ENCODE measurements at regions not wholly inside any gene's neighbourhood (a gene's known extent, or its start where the extent isn't known, plus 50 kb on each side); places are given as distances from the start of the nearest gene placed in this dataset.
"Not testable (repeated sequence)": the region's sequence is repeated elsewhere in the genome, so short reads cannot be mapped to it uniquely, and the experiment has no call there.

DNA sequence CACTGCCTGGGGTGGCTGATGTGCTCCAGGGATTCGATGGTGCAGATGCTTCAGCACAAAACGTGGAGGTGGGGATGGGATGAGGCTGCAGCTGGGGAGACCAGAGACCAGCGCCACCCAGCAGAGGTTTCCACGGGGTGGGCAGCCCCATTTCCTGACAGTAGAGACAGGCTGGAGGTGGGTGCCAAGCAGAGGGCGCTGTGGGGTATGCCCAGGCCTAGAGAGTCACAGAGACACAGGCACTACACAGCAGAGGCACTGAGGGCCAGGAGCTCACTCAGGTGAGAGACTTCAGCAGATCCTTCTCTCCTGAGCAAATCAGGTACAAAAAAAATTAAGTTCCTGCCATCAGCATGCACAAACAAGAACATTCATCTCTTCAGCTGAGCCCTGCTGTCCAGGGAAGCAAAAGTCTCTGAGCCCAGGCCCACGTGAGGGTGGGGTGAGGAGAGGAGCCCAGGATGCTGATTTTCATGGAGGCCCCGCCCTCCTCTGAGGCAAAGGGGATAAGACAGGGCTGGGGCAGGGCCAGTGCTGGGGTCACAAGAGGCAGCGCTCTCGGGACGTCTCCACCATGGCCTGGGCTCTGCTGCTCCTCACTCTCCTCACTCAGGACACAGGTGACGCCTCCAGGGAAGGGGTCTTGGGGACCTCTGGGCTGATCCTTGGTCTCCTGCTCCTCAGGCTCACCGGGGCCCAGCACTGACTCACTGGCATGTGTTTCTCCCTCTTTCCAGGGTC, 53.1 kb downstream of the GGTLC2 start:
- no peak for DNase-seq

DNA sequence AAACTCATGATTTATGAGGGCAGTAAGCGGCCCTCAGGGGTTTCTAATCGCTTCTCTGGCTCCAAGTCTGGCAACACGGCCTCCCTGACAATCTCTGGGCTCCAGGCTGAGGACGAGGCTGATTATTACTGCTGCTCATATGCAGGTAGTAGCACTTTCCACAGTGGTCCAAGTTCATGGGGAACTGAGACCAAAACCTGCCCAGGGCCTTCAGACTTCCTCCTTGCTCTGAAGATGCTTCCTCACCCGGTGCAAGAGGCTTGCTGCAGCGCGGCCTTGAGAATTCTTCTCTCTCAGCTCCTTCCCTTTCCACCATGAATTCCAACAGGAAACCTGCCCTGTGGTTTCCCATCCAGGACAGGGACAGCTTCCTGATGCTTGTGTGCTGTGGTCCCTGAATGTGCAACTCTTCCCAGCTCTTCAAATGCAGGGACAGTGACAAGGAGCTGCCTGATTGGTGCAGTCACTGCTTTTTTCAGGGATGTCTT, 53.9 kb downstream of the GGTLC2 start:
- no peak for DNase-seq

DNA sequence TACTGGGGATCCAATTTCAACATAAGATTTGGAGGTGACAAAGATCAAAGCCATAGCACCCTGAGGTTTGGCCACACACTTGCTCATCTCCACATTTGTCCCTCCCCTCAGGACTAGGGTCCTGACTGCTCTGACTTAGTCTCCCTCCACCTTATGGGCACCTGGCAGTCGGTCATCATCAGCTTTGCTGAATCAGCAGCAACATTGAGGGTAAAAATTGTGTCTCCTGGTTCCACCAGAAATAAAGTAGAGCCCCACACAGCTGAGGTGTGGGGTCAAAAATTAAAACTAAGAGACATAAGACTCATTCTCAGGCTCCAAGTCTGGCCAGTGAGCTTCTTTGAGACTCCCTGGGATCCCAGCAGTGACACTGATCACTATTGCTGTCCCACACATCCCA, 56.2 kb downstream of the GGTLC2 start:
- DNase-seq: no peak

DNA sequence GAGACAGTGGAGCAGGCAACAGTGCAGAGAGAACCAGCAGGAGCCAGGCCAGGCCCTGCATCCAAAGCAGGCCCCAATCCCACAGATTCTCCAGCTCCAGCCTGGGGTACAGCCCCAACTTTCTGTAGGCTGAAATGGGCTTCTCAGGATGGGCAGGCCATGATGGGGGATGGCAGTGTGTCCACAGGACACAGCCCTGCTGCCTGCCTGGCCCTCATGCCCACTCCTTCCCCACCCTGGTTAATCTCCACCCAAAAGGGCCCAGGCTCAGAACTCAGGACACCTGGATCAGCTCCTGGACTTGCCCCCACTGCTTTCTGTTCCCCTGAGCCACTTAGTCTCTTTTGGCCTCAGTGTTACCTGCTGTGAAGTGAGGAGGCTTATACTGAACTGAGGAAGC, 57.1 kb downstream of the GGTLC2 start:
- DNase-seq: not testable (repeated sequence)

DNA sequence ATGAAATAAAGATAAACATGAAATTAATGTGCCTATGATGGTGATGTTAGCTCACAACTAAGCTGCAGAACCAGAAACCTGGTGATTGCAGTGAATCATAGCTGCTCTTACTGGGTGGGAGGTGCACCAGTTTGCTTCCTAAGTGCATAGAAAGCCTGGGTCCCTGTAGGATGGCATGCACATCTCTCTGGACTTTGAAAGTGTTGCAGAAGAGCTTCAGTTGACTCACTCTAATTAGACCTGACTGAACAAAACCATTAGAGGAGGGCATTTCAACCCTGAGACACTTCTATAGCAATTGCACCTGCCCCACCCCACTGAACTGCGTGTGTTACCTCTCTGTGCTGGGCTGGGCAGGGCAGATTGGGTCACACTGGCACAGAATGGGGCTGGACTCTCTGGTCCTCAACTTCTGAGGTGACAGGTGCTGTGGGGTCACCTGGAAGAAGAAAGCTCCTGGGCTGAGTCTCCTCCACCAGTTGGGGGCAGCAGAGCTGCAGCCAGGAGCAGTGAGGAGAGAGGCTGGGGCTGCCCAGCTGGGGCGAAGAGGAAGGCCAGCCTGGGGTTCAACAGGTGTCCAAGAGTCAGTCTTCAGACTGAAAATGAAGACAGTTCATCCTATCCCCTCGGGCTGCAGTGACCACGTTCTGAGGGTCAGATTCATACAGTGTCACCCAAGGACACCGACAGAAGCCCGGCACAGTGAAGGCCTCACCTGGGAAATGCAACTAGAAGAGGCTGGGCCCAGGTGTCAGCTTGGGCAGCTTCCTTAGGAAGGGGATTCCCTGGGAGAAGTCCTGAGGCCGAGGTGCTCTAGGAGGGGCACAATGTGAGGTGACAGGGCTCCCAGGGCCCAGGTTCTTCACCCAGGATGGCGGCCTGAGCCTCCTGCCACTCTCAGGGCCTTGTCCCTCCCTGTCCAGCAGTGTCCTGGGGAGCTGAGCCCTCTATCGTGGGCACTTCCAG, 58.1 kb downstream of the GGTLC2 start:
- DNase-seq: no peak

DNA sequence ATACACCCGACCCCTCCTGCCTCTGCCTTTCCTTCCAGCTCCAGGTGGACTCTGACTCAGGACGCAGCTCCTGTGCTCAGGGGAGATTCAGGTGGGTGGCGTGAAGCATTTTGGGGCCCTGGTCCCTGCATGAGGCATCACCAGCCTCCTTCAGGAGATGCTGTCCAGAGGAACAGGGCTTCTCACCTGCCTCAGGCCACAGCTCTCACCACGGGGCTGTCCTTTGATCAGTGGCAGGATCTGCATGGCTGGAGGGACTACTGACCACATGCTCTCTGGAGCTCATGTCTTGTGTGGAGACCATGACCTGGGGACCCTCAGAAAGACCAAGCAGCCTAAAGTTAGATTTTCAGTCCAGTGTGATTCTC, 58.8 kb downstream of the GGTLC2 start:
- no peak for DNase-seq

DNA sequence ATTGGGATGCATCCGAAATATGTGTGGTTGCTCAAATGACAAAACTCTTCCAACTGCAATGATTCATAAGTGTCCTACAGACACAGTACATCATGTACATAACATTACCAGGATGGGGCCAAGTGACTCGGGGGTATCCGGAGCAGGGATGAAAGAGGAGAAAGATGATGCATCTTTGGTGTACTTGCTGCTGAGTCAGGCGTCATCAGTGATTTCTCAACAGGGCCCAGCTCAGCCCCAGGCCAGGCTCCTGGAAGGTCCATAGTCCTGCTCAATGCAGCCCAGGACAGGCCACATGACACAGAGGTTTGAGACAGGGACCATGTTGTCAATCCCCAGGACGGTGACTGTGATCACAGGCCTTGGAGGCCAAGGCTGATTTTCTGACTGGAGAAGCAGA, 59.3 kb downstream of the GGTLC2 start:
- DNase-seq: no peak

DNA sequence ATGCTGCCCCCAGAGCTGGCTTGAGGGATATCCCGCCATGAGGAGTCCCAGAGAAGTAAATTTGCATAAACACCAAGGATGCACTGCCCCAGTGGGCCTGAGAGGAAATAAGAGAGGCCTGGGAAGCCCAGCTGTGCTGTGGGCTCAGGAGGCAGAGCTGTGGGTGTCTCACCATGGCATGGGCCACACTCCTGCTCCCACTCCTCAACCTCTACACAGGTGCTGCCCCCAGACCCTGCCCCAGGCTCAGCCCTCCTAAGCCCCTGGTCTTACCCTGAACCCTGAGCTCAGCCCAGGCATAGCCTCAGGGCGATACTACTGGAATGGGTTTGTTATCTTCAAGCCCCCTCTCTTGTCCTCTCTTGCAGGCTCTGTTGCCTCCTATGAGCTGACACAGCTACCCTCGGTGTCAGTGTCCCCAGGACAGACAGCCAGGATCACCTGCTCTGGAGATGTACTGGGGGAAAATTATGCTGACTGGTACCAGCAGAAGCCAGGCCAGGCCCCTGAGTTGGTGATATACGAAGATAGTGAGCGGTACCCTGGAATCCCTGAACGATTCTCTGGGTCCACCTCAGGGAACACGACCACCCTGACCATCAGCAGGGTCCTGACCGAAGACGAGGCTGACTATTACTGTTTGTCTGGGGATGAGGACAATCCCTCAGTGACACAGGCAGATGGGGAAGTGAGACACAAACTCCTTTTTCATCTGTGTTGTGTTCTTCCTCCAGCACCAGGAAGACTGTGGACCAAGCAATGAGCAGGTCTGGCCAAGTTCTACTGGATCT, 59.9 kb downstream of the GGTLC2 start:
- no peak for DNase-seq

DNA sequence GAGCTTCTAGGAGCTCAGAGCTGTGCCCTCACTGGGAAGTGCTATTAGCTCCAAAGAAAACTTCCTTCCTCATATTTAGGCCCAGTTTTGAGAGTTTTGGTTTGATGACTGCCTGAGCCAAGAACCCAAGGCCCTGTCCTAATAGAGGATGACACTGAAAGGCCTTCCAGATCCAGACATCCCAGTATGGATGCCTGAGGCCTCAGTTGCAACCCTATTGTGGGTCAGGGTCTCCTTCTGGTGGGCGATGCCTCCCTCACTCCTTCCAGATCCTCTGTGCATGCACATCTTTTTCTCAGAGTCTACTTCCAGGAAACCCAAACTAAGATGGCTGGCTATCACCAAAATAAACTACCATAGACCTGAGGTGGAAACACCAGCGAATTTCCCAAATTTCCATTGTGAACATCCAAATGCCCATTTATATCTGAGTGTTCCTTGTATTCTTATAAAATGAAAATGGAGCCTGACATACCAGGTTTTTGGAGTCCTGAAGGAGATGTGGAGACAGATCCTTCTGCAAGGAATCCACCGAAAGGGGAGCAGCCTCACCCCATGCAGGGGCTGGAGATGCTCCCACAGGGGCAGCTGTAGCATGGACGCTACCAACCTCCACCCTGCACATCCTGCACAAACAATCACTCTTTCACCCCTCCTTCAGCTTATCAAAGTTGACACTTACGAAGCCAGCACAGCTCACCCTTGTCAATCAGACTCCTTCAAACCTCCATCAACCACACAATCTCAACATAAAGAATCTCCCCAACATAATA, 61.1 kb downstream of the GGTLC2 start:
- no peak for DNase-seq

DNA sequence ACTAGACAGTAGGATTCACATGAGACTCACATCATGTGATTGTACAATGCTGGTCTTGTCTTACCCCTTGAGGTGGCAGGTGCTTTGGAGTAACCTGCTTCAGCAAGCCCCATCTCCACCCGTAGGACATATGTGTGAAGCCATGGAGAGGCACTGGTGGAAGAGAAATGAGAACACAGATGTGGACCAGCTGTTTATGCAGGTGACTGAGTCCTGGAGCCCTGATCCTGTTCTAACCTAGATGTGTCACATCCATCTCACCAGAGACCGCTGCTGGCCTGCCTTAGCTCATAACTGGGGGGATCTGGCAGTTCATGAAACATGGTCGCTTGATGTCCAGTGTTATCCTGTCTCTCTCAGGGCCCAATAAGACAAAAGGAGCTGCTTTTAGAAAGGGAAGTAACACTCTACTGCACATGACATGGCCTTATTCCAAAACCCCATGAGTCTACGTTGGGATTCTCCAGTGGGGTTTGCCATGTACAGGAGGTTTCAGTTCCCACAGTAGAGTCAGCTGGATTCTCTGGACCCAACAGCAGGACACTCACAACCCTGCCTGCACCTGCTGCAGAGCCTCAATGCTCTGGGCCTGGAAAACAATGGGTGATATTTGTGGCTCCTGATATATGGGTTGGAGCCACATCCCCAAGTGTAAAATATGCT, 62.0 kb downstream of the GGTLC2 start:
- no peak for DNase-seq

DNA sequence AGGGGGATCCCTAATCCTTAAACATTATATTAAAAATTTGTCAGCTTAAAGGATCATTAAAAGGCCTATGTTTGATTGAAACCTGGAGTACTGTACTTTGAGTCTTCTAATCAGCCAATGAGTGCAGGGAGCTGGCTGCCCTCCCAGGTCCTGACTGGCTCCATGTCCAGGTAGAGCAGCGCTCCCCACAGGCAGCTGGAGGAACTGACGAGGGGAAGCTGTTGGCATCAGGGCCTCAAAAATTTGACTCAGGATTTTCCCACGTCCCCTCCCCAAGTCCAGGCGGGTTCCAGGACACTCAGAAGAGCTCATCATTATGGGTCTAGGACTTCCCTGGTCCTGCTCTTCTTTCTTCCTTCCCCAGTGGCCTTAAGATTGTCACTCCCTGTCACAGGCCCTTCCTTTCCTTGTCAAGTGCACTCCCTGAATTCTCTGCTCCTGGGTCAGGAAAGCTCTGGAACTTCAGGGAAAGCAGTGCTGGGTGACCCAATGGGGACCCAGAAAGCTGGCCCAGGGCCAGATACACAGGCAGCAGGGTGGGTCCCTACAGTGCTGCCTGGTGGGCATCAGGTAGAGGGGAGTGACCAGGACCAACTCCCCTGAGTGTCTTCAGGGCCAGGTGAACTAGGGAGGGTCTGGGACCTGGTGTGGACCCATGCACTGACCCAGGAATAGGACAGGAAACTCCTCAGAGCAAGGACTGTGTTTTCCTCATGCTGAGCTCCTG, 65.5 kb downstream of the GGTLC2 start:
- DNase-seq: no peak

DNA sequence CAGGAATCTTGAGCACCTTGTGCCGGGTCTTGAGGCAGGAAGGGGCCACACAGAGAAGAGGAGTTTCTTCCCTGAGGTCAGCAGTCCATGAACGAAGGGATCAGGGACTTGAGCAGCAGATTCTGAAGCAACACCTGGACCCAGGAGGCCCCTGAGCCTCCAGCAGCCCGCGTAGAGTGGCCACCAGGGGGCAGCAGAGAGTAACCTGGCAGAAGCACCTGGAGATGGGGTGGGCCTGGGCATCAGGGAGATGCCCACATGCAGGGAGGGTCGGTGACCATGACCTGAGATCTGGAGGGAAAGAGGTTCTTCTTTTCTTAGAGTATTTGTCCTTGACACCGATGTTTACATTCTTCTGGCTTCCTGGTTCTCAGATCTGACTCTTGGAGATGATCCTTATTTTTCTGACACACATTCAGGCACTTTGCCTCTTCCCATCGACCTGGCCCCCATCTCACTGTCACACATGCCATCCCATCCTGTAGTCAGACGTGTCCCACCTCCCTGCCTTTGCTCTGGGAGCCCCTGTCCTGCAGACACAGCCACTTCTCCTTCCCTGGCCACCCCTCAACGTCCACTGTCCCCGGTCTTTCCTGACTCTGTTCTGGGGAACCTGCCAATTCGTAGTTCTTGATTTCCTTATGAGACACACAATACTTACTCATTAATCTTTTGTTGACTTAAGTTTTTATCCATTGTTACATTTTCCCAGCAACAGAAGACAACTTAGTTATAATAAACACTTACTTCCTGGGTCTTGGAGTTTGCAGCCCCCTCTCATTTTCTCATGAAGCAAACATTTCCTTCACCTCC, 66.5 kb downstream of the GGTLC2 start:
- peak in 1 of 2 donors; percentile 24 for DNase-seq

DNA sequence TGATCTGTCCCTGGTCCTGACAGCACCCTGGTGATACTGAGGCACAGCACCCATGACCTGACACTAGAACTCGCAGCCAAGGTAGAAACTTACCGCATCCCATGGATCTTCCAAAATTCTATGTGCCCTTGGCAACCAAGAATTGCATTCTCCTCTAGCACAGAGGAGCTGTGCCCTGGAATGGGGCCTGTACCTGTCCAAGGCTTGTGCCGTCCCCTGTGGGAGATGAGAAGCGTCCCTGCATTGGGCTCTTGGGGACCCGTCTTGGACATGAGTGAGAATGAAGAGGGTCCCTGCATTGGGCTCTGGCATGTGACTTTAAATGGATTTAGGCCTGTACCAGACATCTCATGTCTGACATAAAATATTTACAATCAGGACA, 67.1 kb downstream of the GGTLC2 start:
- DNase-seq: no peak

DNA sequence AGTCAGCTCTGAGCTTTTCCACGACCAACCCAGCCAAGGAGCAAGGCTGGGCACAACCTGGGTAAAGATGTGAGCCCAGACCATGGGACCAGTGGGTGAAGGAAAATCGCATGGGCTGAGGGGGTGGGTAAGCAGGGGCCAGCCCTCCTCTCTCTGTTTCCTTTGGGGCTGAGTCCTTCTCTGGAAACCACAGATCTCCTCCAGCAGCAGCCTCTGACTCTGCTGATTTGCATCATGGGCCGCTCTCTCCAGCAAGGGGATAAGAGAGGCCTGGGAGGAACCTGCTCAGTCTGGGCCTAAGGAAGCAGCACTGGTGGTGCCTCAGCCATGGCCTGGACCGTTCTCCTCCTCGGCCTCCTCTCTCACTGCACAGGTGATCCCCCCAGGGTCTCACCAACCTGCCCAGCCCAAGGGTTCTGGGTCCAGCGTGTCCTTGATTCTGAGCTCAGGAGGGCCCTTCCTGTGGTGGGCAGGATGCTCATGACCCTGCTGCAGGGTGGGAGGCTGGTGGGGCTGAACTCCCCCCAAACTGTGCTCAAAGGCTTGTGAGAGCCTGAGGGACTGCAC, 67.8 kb downstream of the GGTLC2 start:
- no peak for DNase-seq

DNA sequence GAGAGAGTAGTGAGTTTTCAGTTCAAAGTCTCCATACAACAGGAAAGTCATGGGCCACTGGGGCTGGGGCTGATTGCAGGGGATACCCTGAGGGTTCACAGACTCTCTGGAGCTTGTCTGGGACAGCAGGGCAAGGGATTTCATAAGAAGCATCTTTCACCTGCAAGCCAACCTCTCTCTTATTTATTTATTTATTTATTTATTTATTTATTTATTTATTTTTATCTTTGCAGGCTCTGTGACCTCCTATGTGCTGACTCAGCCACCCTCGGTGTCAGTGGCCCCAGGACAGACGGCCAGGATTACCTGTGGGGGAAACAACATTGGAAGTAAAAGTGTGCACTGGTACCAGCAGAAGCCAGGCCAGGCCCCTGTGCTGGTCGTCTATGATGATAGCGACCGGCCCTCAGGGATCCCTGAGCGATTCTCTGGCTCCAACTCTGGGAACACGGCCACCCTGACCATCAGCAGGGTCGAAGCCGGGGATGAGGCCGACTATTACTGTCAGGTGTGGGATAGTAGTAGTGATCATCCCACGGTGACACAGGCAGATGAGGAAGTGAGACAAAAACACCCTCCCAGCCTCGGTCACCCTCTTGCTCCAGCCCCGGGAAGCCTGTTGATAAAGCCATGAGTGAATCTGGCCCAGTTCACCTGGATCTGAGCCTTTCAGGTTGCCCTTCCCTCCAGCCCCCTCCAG, 68.4 kb downstream of the GGTLC2 start:
- no peak for DNase-seq

DNA sequence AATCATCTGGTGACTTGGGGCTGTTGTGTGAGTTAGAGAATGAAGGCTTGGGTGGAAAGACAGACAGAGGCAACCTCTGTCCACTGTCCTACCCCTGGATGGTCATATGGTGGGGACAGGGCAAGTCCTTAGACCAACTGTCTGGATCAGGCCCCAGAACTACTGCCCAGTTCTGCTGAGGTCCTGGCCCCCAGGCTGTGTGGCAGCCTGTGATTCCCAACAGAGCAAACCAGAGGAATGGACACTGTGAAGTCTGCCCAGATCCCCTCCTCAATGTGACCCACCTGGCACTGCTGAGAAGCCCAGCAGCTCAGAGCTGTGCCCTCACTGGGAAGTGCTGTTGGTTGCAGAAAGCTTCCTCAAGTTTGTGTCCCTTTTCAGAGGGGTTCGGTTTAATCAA, 69.0 kb downstream of the GGTLC2 start:
- no peak for DNase-seq

DNA sequence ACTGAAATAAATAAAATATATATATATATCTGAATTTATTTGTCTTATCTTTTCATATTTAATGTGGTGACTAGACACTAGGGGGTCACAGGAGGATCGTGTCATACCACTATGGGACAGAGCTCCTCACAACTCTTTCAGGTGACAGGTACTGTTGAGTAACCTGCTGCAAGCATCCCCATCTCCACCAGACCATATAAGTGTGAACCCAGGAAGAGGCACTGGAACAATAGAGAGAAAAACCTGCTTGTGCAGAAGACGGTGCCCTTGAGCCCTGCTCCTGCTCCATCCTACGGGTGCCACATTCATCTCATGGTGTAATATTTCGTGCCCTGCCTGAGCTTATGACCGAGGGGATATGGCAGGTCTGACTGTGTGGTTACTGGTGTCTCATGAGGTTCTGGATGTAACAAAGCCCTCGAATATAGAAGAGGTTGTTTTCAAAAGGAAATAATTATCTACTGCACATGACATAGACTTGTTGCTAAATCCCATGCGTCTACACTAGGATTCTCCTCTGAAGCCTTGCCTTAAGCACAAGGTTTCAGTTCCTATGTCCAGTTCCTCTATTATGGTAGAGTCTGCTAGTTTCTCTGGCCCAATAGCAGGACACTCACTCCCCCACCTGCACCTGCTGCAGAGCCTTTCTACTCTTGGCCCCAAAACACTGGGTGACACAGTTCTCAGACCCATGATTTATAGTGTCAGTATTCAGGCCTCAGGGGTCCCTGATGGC, 70.4 kb downstream of the GGTLC2 start:
- DNase-seq: no peak

DNA sequence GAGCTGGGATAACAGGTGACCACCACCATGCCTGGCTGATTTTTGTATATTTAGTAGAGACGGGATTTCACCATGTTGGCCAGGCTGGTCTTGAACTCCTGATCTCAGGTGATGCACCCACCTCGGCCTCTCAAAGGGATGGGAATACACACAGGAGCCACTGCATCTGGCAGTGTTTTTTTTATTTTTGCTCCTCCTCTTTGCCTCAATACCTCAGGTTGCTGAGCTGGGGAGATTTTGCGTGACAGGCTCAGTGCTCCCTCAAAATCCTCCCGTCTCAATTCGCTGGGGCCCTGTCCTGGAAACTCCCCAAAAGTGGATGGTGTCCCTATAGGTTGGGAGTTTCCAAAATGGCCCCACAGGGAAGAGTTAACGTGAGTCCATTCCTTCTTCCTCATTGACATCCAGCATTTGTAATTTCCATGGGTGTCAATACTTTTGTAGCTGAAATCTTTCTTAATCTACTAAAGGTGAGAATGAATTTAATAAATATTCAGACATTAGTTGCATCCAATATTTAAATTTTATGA, 71.8 kb downstream of the GGTLC2 start:
- DNase-seq: no peak

Data from hippocampal formation (tissue), 2 donors.